ENCODE measurements at regions not wholly inside any gene's neighbourhood (a gene's known extent, or its start where the extent isn't known, plus 50 kb on each side); places are given as distances from the start of the nearest gene placed in this dataset.
"Not testable (repeated sequence)": the region's sequence is repeated elsewhere in the genome, so short reads cannot be mapped to it uniquely, and the experiment has no call there.

- Histone ChIP-seq H3K9me3 (ENCODE audit: control insufficient read depth in 1 of 2, insufficient read depth in 1 of 2, low read length in 2 of 2) (no peaks in the 10 kb centered on the region), H3K27ac (ENCODE audit: low read depth in 1 of 2, low read length in 2 of 2) (no peak overlapping the region), H3K4me3 (ENCODE audit: low read length) (no peak overlapping the region), H3K4me1 (ENCODE audit: insufficient read depth, low read length) (no peaks in the 10 kb centered on the region), H3K27me3 (ENCODE audit: control insufficient read depth in 1 of 2, insufficient read depth in 2 of 2, low read length in 2 of 2) (no peaks in the 10 kb centered on the region), H3K36me3 (ENCODE audit: insufficient read depth, low read length) (no peaks in the 10 kb centered on the region)
- intact Hi-C loops (cut with DNase I, micrococcal nuclease): no loop called here
- ATAC-seq (ENCODE audit: poor library complexity) (no peak), DNase-seq (no peak)
- no peaks in the 10 kb centered on the region for H3K36me3 Mint-ChIP-seq (ENCODE audit: low read depth)
- H3K27ac Mint-ChIP-seq: no peak overlapping the region
- H3K4me1 Mint-ChIP-seq (ENCODE audit: low read depth): no peaks in the 10 kb centered on the region
- ChIA-PET CTCF (interaction anchor here (0.6 kb wide), 1 partner anchor 412 kb away, joined by 3 read pairs; no protein-coding TSS in a partner anchor), POLR2A (no interaction called here)
- H3K4me3 Mint-ChIP-seq: no peak overlapping the region
- TF ChIP-seq CTCF (IDR thresholded peaks at IDR 0.05): no peak
- H3K9me3 Mint-ChIP-seq: peaks cover 13% of the 10 kb centered on the region
- no peaks in the 10 kb centered on the region for H3K27me3 Mint-ChIP-seq
Observed at GRCh38 chr3:20561166-20561565, 375.2 kb upstream of the SGO1 start.

- H3K27ac ChIP-seq (ENCODE audit: low read depth in 1 of 2, low read length in 2 of 2); POLR2A ChIA-PET; H3K27ac Mint-ChIP-seq; ATAC-seq (ENCODE audit: poor library complexity); DNase-seq; H3K27me3 ChIP-seq (ENCODE audit: control insufficient read depth in 1 of 2, insufficient read depth in 2 of 2, low read length in 2 of 2); H3K4me1 ChIP-seq (ENCODE audit: insufficient read depth, low read length); intact Hi-C loops (cut with DNase I, micrococcal nuclease); H3K4me3 Mint-ChIP-seq; H3K4me3 ChIP-seq (ENCODE audit: low read length); H3K9me3 ChIP-seq (ENCODE audit: control insufficient read depth in 1 of 2, insufficient read depth in 1 of 2, low read length in 2 of 2); H3K4me1 Mint-ChIP-seq (ENCODE audit: low read depth); H3K27me3 Mint-ChIP-seq; H3K36me3 Mint-ChIP-seq (ENCODE audit: low read depth); CTCF ChIA-PET; H3K36me3 ChIP-seq (ENCODE audit: insufficient read depth, low read length): not testable (repeated sequence)
- H3K9me3 Mint-ChIP-seq: peaks cover 16% of the 10 kb centered on the region
Observed at GRCh38 chr3:20560446-20560845, 374.4 kb upstream of the SGO1 start.

GRCh38 chr3:20558161-20558560 is 372.2 kb upstream of the SGO1 start:
- H3K27ac Mint-ChIP-seq: no peak overlapping the region
- no peak for TF ChIP-seq CTCF (IDR thresholded peaks at IDR 0.05)
- no peak overlapping the region for H3K4me3 Mint-ChIP-seq
- Histone ChIP-seq H3K36me3 (ENCODE audit: insufficient read depth, low read length) (no peaks in the 10 kb centered on the region), H3K27me3 (ENCODE audit: control insufficient read depth in 1 of 2, insufficient read depth in 2 of 2, low read length in 2 of 2) (no peaks in the 10 kb centered on the region), H3K9me3 (ENCODE audit: control insufficient read depth in 1 of 2, insufficient read depth in 1 of 2, low read length in 2 of 2) (peaks cover 0 to 1% of the 10 kb centered on the region in 2 experiments), H3K4me3 (ENCODE audit: low read length) (no peak overlapping the region), H3K27ac (ENCODE audit: low read depth in 1 of 2, low read length in 2 of 2) (no peak overlapping the region), H3K4me1 (ENCODE audit: insufficient read depth, low read length) (no peaks in the 10 kb centered on the region)
- no peaks in the 10 kb centered on the region for H3K4me1 Mint-ChIP-seq (ENCODE audit: low read depth)
- DNase-seq (no peak), ATAC-seq (ENCODE audit: poor library complexity) (no peak)
- peaks cover 12% of the 10 kb centered on the region for H3K9me3 Mint-ChIP-seq
- H3K36me3 Mint-ChIP-seq (ENCODE audit: low read depth): no peaks in the 10 kb centered on the region
- ChIA-PET POLR2A (no interaction called here), CTCF (no interaction called here)
- intact Hi-C loops (cut with DNase I, micrococcal nuclease): no loop called here
- H3K27me3 Mint-ChIP-seq: no peaks in the 10 kb centered on the region

- intact Hi-C loops (cut with DNase I, micrococcal nuclease): no loop called here
- ATAC-seq (ENCODE audit: poor library complexity): no peak
- ChIA-PET POLR2A (no interaction called here), CTCF (no interaction called here)
- Mint-ChIP-seq H3K36me3 (ENCODE audit: low read depth) (no peaks in the 10 kb centered on the region), H3K27ac (no peak overlapping the region), H3K4me3 (no peak overlapping the region), H3K4me1 (ENCODE audit: low read depth) (no peaks in the 10 kb centered on the region), H3K27me3 (no peaks in the 10 kb centered on the region), H3K9me3 (peaks cover 9% of the 10 kb centered on the region)
- Histone ChIP-seq H3K9me3 (ENCODE audit: control insufficient read depth in 1 of 2, insufficient read depth in 1 of 2, low read length in 2 of 2) (peaks cover 0 to 13% of the 10 kb centered on the region in 2 experiments), H3K36me3 (ENCODE audit: insufficient read depth, low read length) (no peaks in the 10 kb centered on the region), H3K4me3 (ENCODE audit: low read length) (no peak overlapping the region), H3K27ac (ENCODE audit: low read depth in 1 of 2, low read length in 2 of 2) (no peak overlapping the region), H3K4me1 (ENCODE audit: insufficient read depth, low read length) (no peaks in the 10 kb centered on the region), H3K27me3 (ENCODE audit: control insufficient read depth in 1 of 2, insufficient read depth in 2 of 2, low read length in 2 of 2) (no peaks in the 10 kb centered on the region)
- DNase-seq: no peak
- TF ChIP-seq CTCF (IDR thresholded peaks at IDR 0.05): no peak
Observed at GRCh38 chr3:20556661-20557060, 370.7 kb upstream of the SGO1 start.
